ENCODE measurements at regions not wholly inside any gene's neighbourhood (a gene's known extent, or its start where the extent isn't known, plus 50 kb on each side); places are given as distances from the start of the nearest gene placed in this dataset.
"Not testable (repeated sequence)": the region's sequence is repeated elsewhere in the genome, so short reads cannot be mapped to it uniquely, and the experiment has no call there.

GRCh38 chr18:33820517-33821371 lies 242.7 kb downstream of the ASXL3 start:
- DNase-seq (ENCODE audit: insufficient read length, low spot score) (no peak), FAIRE-seq (no peak)
- TF ChIP-seq POLR2A (IDR thresholded peaks at IDR 0.05; ENCODE audit: low read depth, low read length), result no peak

GRCh38 chr18:33819692-33820343 lies 241.8 kb downstream of the ASXL3 start:
- DNase-seq (ENCODE audit: insufficient read length, low spot score); FAIRE-seq: not testable (repeated sequence)

- TF ChIP-seq POLR2A (IDR thresholded peaks at IDR 0.05; ENCODE audit: low read depth, low read length), result no peak
- DNase-seq (ENCODE audit: insufficient read length, low spot score) (no peak), FAIRE-seq (no peak)
Measured at GRCh38 chr18:33818145-33818544, 240.1 kb downstream of the ASXL3 start.

- no peak for DNase-seq (ENCODE audit: insufficient read length, low spot score)
- no peak for FAIRE-seq
- no peak for TF ChIP-seq POLR2A (IDR thresholded peaks at IDR 0.05; ENCODE audit: low read depth, low read length)
Measured at GRCh38 chr18:33817096-33817495, 239.1 kb downstream of the ASXL3 start.

GRCh38 chr18:33814546-33814945 lies 236.5 kb downstream of the ASXL3 start:
- FAIRE-seq, result no peak

GRCh38 chr18:33812186-33812585 lies 234.2 kb downstream of the ASXL3 start:
- FAIRE-seq (no peak), DNase-seq (ENCODE audit: insufficient read length, low spot score) (no peak)
- no peak for TF ChIP-seq POLR2A (IDR thresholded peaks at IDR 0.05; ENCODE audit: low read depth, low read length)

More at GRCh38 chr18:33814546-33814945, 236.5 kb downstream of the ASXL3 start:
- no peak for DNase-seq (ENCODE audit: insufficient read length, low spot score)
- no peak for TF ChIP-seq POLR2A (IDR thresholded peaks at IDR 0.05; ENCODE audit: low read depth, low read length)

GRCh38 chr18:33805592-33805991 lies 227.6 kb downstream of the ASXL3 start:
- no peak for DNase-seq (ENCODE audit: insufficient read length, low spot score)
- no peak for TF ChIP-seq POLR2A (IDR thresholded peaks at IDR 0.05; ENCODE audit: low read depth, low read length)
- FAIRE-seq, result no peak

- DNase-seq (ENCODE audit: insufficient read length, low spot score), result no peak
- no peak for TF ChIP-seq POLR2A (IDR thresholded peaks at IDR 0.05; ENCODE audit: low read depth, low read length)
- no peak for FAIRE-seq
Measured at GRCh38 chr18:33804258-33804657, 226.2 kb downstream of the ASXL3 start.

- DNase-seq (ENCODE audit: insufficient read length, low spot score) (no peak), FAIRE-seq (no peak)
- TF ChIP-seq POLR2A (IDR thresholded peaks at IDR 0.05; ENCODE audit: low read depth, low read length), result no peak
Measured at GRCh38 chr18:33803636-33804035, 225.6 kb downstream of the ASXL3 start.

GRCh38 chr18:33802955-33803354 lies 224.9 kb downstream of the ASXL3 start:
- no peak for DNase-seq (ENCODE audit: insufficient read length, low spot score)
- FAIRE-seq, result no peak
- TF ChIP-seq POLR2A (IDR thresholded peaks at IDR 0.05; ENCODE audit: low read depth, low read length), result no peak

All from H54 (cell line).